NCI-H526 treated with DMSO at 0.1 percent for 48 hours (cell line): ENCODE measurements at regions not wholly inside any gene's neighbourhood (a gene's known extent, or its start where the extent isn't known, plus 50 kb on each side); places are given as distances from the start of the nearest gene placed in this dataset.

Source experiments
- DNase-seq: peaks from one replicate; lab custom pipeline; 2025; lab: John Stamatoyannopoulos, UW

DNA sequence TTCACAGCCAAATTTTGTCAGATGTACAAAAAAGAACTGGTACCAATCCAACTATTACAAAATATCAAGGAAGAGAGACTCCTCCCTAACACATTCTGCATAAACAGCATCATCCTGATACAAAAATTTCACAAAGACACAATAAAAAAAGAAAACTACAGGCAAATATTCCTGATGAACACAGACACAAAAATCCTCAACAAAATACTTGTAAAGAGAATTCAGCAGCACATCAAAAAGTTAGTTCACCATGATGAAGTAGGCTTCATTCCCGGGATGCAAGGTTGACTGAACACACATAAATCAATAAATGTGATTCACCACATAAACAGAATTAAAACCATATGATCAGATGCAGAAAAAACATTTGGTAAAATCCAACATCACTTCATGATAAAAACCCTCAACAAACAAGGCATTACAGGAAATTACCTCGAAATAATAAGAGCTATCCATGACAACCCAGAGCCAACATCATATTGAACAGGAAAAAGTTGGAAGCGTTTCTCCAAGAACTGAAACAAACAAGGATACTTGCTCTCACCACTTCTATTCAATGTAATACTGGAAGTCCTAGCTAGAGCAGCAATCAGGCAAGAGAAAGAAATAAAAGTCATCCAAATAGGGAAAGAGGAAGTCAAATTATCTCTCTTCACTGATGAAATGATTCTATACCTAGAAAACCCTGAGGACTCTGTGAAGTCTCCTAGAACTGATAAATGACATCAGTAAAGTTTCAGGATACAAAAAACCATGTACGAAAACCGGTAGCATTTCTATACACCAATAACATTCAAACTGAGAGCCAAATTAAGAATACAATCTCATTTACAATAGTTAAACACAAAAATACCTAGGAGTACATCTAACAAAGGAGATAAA lies 223.1 kb downstream of the REEP3 start:
- no peak for DNase-seq

DNA sequence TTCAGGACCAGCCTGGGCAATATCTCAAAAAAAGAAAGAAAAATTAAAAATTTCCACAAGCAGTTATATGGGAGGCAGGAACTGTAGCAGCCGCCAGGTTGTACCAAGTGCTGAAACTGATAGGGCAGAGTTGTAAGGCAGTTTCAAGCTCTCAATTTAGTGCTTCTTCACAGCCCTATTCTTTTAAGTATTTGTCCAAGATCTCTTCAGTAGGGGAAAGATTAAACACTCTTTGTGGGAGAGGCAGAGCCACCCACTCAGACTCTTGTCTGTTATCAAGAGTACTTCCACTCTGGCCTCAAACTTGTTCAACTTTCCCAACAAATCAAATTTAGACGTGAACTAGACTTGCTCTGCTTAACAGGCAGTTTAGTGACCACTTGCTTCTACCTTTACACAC lies 228.7 kb downstream of the REEP3 start:
- DNase-seq: no peak

DNA sequence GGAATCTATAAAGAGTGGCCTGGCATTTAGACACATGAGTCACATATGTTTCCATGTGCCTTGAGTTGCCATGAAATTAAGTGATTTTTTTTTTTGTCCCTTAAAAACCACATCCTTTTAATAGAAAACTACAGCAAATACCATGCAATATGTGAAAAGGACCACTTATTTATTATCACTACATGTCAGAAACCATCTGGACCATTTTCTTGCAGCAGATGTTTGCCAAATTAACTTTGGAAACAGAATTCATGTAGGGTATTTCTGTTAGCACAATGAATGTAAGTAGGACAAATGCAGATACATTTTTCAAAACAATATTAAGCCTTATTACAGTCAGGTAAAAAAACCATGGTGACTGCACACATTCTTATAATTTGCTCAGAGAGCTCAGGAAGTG lies 230.6 kb downstream of the REEP3 start:
- DNase-seq: no peak

DNA sequence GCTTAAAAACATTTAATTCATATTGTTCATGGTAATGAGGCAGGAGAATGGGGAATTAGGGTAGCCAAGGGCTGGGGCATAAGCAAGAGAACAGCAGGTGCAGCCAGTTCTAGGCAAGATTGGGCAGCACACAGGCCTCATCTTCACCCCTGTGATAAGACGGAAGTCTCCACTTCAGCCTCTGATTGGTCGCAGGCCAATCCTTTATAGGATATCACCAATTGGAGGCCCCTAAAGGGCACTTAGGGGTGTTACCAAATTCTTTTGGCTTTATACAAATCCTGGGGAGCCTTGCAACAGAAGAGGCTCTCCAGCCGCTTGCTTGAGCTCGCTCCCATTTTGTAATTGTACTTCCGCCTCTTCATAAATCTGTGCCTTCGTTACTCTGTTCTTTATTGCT lies 231.1 kb downstream of the REEP3 start:
- DNase-seq: no peak

DNA sequence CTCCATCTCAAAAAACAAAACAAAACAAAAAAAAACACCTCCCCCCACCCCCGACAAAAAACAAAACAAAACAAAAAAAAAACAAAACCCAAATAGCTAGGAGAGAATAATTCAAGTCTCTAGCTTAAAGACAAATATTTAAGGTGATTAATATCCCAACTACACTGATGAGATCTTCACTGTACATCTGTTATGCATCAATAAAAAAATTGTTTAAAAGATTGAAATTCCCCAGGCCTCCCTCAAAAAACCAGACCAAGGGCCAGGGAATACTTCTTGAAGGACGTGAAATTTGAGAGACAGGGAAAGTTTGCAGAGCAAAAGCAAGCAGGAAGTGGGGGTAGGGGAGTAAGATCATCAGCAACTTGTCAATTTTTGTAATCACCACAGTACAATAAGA lies 232.6 kb downstream of the REEP3 start:
- DNase-seq: no peak

DNA sequence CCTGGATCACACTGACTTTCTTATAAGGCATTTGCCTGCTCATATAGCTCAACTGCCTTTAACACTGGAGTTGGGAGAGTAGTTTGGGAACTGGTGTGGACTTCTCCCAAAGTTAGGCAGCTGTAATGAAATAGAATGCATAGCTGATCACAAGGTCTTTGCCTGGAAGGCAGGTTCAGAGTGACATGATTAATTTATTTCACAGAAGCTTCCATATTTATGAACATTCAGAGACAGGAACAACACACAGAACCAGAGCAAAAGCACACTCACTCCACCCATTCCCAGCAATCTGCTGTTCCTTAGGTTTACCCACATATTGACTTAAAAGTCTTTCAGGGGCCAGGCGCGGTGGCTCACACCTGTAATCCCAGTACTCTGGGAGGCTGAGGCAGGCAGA lies 234.2 kb downstream of the REEP3 start:
- DNase-seq: no peak

DNA sequence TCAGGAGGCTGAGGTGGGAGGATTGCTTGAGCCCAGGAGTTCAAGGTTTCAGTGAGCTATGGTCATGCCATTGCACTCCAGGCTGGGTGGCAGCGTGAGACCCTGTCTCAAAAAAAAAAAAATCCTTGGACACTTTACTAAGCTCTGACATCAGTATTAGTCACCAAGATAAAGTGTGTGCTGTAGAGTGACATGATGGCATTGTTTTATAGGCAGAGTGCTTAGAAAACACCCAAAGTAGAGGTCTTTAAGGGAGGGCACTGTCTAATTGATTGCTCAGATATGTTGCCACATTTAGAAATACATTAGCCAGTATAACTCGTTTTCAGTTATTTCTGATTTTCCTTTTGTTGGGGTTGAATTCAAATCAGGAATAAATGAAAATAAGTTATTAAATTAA lies 235.9 kb downstream of the REEP3 start:
- DNase-seq: no peak

DNA sequence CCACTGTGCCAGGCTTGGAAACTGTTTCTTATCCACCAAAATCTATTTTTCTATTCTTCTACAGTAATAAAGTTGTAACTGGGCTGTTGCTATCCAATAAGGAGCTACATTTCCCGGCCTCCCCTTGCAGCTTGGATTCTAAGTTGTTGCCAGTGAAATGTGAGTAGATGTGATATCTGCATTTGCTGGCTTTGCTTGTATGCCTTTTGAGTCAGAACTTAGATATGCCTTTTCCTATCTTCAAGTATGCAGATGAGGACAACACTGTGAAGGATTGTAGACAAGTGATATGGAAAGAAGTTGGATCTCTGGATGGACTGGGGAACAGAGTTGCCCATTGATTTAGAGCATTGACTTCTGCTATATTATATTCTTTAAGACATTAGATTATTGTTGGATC lies 236.9 kb downstream of the REEP3 start:
- DNase-seq: no peak

DNA sequence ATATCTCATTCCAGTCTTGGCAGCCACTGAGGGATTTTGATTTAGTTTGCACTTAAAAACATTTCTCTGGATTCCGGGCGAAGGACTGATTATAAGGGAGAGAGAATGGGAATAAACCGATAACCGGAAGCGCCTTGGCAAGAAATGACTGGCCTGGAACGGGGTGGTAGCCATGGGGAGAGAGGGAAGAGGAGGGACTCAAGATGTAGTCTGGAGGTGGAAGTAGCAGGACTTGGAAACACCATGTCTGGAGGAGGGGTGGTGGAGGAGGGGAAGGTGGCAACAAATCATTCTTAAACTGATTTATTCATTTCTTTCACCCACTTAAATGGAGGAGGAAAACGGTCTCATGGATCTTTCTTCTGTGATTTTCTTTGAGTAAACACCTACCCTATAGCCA lies 238.1 kb downstream of the REEP3 start:
- DNase-seq: no peak

DNA sequence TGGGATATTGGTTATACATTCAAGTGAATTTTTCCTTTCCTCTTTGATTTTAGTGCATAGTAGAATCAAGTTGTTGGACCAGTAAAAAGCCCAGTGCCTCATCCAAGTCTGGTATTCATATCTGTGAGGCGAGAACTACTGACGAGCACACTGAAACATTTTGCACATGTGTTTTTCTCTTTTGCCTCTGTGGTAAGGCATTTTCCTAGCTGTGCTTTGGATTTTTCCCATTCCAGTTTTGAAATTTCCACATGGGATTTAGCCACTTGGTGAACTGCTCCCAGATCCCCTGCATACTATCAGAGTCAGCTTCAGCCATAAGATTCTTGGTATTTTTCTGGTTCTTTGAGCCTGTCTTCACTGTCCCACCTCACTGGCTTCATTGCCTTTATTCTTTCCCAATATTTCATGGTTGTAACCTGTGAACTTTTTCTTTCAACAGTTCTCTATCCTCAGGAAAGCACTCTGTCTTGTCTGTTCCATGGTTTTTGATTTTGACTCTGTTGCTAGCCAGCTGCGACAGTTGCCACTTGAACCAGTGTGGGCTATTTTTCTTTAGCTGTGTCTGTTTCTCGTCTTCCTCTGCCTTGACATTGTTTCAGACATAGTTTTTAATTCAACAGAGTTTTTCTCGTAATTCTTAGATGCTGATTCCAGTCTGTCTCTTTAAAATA lies 239.0 kb downstream of the REEP3 start:
- DNase-seq: no peak

DNA sequence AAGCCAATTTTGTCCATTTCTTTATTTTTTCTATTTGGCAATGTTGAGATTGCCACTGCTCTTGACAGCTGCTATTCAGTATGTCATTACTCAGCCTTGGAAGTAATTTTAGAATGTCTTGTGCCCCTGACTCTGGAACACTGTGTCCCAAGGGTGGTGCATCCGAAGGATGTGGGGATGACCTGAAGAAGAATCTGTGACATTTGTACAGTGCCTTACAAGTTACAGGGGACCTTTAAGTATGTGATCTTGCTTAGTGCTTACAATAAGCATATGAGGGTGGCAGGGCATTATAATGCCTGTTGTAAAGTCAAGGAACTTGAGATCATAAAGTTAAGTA lies 239.5 kb downstream of the REEP3 start:
- DNase-seq: no peak

DNA sequence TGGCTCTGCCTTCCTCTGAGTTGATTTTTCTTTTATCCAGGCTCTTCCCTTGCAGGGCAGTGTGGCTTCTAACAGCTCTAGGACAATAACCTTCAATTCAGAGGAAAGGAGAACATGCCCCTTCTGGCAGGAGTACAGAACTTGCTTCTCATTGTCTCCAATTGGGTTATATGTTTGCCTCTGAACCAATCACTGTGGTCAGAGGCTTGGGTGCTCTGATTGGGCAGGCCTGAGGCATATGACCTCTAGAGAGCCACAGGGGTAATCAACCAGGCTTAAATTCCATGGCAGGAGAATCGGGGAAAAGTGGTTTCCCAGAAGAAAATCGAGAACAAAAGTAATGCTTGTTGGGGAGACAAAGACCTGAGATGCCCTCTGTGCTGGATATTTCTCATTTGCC lies 240.0 kb downstream of the REEP3 start:
- no peak for DNase-seq

DNA sequence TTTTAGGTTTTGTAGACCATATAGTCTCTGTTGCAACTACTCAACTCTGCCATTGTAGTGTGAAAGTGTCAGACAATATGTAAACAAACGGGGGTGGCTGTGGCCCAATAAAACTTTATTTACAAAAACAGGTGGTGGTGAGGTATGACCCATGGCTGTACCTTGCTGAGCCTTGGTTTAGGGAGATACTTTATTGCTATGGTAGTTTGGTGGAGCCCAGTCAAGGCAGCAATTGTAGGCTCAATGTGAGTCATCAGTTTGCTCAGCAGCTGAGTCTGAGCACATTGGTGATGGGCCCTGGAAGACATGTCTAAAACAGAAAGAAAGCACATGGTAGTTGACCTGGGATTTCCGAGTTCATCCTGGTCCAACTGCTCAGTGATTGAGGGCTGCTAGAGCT lies 242.5 kb downstream of the REEP3 start:
- no peak for DNase-seq

DNA sequence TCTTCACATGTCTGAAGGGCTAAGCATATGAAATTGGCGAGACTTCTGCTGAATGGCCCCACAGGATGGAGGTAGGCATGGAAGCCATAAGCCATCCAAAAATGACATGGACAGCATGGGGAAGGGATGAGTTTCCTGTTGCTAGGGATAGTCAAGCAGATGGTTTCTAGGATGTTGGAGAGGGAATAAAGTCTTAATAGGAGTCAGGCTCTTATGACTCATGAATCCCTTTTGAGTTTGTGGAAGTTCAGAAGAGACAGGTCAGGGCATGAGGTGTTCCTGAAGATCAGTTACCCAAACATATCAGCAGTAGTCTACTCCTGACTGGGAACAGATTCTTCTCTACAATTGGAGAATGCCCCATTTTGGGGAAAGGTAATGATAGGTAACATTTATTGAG lies 243.9 kb downstream of the REEP3 start:
- no peak for DNase-seq

DNA sequence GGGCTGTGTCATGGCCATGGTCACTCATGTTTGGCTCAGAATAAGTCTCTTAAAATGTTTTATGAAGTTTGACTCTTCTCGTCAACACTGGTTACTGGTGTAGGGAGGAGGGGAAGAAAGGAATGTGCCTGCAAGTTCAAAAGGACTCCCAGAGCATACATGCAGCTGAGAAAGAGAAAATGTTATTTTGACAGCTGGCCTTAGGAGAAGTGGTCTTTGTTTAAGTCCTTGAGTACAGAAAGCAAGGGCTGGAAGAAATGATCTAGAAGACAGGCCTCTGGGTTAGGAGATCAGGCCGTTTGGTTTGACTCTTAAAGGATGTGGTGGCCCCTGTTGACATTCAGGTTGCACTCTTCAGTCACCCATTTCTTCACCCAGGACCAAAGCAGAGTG lies 245.5 kb downstream of the REEP3 start:
- DNase-seq: no peak

DNA sequence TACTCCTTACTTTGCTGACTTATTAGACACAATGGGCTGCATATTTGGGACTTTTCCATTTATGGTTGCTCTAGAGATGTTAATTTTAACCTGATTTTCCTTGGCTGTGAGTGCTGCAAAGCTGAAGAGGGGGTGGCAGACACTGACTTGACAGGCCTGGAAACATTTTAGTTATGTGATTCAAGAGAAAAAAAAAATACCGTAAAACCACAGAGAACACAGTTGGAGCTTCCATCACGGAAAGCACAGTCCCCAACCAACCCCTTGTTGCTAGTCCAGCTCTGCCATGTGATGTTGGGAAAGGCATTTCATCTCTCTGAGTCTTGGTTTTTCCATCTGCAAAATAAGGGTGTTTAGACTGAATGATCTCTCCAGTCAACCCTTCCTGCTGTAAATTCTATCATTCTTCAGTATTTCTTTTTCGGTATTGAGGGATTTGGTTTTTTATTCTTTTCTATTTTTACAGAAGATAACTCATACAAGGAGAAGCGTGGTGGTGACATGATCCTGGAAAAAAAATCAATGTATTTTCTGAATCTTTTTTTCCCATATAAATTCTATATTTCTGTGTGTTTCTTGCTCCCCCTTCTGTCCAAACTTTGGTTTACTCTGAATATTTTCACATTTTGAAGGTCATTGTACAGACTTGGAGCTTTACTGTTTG lies 246.1 kb downstream of the REEP3 start:
- DNase-seq: no peak

DNA sequence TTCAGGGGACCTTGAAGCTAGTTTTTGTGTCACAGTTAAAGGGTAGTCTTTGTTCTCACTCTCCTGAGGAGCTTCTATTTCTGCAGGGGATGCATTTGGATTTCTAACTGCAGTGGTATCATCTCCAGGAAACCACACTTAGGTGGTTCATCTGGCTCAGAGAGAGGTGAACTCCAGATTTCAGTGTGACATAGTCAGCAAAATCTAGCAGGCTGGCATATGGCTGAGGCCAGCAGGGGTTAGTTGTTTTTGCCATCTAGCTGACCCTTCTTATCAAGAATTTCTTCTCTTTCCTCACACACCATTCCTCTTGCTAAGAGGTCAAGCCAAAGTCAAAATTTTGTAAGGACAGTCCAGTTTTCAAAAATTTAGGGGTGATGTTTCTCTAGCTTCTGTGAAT lies 248.2 kb downstream of the REEP3 start:
- no peak for DNase-seq

DNA sequence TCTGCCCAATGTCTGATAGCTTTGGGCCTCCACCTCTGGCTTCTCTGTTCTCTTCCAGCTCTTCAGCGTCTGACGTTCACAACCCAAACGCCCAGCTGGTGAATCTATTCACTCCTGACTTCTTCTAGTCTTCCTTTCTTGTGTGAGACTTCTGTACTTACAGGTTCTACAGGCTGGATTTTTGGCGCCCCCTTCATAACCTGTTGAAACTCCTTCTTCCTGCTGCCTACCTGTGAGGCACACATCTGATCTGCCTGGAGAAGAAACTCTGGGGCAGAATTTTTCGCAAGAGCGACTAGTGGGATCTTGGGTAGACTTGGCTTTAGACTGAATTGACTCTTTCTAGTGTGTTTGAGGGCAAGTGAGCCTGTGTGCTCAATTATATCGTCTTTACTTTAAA lies 249.3 kb downstream of the REEP3 start:
- no peak for DNase-seq

DNA sequence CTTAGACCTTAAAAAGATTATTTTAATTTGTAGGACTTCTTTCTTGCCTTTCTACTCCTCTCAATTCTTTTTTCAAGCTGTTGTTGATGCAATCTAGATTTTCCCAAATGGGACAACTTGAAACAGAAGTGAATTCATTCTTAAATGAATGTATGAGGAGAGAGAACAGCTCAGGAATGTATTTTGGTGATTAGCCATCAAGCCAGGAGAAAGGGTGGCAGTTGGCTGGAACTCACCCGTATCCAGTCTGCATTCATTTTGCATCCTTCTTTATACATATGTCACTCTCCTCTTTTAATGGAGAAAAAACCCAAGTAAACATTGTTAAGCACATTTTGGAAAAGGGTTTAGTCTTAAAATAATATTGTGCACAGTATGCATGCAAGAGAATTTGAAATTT lies 251.3 kb downstream of the REEP3 start:
- no peak for DNase-seq

DNA sequence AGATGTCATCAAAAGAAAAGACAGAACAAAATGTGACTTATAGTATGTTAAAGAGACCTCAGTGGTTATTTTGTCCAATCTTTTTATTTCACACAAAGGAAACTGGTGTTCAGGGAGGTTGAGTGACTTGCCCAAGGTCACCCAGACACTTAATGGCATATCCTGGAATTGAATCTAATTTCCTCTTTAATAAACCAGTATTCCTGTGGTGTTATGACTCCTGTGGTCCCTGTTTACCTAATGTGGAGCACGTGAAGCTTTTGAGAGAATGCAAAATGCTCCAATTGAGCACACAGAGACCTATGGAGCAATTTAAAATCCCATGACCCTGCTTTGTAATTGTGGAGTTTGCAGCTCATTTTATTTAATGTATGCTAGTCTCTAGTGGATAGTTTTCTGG lies 251.9 kb downstream of the REEP3 start:
- no peak for DNase-seq

DNA sequence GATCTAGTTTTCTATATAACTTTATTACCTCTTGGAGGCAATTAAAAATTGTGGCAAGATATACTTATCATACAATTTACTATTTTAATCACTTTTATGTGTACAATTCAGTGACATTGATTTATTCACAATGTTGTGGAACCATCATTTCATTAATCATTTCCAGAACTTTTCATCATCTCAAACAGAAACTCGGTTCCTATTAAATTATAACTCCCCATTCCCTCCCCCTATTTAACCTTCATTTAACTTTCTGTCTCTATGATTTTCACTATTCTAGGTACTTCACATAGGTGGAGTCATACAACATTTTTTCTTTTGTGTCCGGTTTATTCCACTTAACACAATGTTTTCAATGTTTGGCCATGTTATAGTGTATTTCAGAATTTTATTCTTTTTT lies 252.8 kb downstream of the REEP3 start:
- no peak for DNase-seq

DNA sequence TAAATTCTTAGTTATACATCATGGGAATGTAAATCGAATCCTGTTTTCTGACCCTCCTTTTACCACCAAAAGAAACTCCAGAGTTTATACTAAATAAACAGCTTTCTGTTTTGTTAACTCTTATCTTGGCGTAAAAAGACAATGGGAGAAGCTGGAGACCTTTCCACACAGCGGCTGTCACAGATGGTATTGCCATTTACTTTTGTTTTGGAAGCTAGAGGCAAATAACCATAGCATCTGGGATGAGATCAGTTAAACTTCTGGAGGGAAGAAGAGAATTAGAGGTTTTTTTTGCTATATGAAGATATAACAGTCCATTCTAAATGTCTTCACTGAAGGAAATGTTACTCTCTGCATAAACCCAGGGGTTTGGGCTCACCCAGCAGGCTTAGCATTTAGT lies 258.9 kb downstream of the REEP3 start:
- DNase-seq: no peak

DNA sequence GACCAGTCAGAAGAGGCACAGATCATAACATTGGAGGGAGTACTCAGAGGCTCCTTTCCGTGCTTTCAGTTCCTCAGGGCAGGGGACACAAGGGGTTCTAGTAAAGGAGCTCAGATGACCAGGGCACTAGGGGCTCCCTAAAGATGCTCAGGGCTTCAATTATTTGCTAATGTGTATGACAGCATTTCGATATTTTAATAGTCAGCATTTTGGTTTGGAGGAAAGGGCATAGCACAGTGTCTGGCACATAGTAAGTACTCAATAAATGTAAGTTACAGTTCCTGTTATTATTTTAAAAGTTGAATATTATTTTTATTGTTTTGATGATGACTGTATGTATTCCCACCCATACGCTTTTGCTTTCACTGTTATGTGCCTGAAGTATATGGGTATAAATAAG lies 260.0 kb downstream of the REEP3 start:
- DNase-seq: no peak
